Dendritic cell treated with granulocyte-macrophage colony-stimulating factor and Interleukin-4, amounts not matched to agents 40 ng/mL and 50 ng/mL, for 4 days (primary cell): ENCODE measurements at regions not wholly inside any gene's neighbourhood (a gene's known extent, or its start where the extent isn't known, plus 50 kb on each side); places are given as distances from the start of the nearest gene placed in this dataset.
"Not testable (repeated sequence)": the region's sequence is repeated elsewhere in the genome, so short reads cannot be mapped to it uniquely, and the experiment has no call there.

ENCODE experiments used
- H3K27ac Mint-ChIP-seq: one replicate; pipeline ENCODE4 v1.8.0; 2022; ENCODE audit warnings: mild to moderate bottlenecking, mixed read lengths
- H3K27me3 Mint-ChIP-seq: one replicate; pipeline ENCODE4 v1.8.0; 2022; ENCODE audit warnings: mild to moderate bottlenecking, mixed read lengths
- H3K36me3 Mint-ChIP-seq: one replicate; pipeline ENCODE4 v1.8.0; 2022; ENCODE audit warnings: low read depth, mixed read lengths
- H3K4me1 Mint-ChIP-seq: one replicate; pipeline ENCODE4 v1.8.0; 2022; ENCODE audit warnings: low read depth, mixed read lengths
- H3K4me3 Mint-ChIP-seq: one replicate; pipeline ENCODE4 v1.8.0; 2022; ENCODE audit warnings: mild to moderate bottlenecking, moderate library complexity, mixed read lengths
- H3K9me3 Mint-ChIP-seq: one replicate; pipeline ENCODE4 v1.8.0; 2022; ENCODE audit warnings: mixed read lengths
- intact Hi-C: fragments of 100-400 bp; cut with micrococcal nuclease; formaldehyde crosslinking; loops from one replicate; pipeline ENCODE4 v1.15.0; 2022

DNA sequence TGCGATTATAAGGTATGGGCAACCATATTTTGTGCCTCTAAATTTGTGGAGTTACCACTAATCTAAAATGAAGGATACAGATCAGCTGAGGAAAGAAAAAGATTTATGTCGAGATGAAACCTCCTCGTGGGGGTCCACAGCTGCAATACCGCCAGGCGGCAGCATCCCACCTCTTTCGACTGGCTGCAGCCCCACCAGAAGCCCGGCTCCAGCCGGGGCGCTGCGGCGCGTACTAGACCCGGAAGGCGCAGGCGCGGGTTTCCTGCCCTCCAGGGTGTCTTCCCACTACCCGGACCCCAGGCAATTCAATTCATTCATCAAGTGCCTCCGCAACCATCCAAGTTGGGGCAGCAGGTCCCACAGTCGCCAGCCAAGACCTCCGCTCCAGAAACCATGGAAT, 366.1 kb upstream of the DEFB115 start:
- H3K27me3 Mint-ChIP-seq: peaks cover 45% of the 10 kb centered on the region
- H3K36me3 Mint-ChIP-seq, H3K4me3 Mint-ChIP-seq, H3K4me1 Mint-ChIP-seq, H3K27ac Mint-ChIP-seq, intact Hi-C loops: not testable (repeated sequence)
- H3K9me3 Mint-ChIP-seq: peaks cover 35% of the 10 kb centered on the region

DNA sequence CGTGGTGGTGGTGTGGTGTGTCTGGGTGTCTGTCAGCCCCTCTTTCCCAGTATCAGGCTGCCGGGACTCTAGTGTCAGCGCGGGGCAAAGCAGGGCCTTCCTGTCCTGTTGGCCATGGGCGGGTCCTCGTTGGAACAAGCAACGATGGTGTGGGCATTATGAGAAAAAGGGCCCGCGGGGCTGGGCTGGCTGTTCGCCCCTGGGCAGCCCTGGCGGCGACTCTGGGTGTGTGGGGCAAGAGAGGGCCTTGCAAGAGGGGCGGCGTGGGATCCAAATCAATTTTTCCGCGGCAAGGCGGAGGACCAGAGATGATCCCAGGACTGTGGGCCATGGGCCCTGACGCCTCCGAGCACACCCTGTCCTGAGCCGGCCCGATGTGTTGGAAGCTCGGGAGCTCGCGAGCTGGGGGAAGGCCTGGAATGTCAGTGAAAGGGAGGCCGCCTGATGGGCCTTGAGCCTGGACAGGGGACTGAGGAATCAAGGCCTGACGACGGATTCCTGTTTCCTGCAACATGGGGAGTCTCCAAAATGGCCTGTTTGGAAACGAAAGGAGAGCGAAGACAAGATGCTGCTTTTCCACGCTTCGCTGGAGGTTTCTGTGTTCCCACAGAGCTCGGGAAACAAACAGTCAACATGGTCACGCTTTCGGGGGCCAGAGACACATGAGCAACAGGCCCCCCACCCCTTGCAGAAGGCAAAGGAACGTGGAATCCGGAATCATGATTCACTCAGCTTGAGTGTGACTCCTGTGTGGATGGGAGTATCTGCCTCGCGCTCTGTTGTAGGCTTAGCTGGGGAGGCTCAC, 364.7 kb upstream of the DEFB115 start:
- H3K27me3 Mint-ChIP-seq: peaks cover 45% of the 10 kb centered on the region
- H3K4me1 Mint-ChIP-seq: no peaks in the 10 kb centered on the region
- H3K4me3 Mint-ChIP-seq: no peak overlapping the region
- intact Hi-C loops: no loop called here
- no peak overlapping the region for H3K27ac Mint-ChIP-seq
- no peaks in the 10 kb centered on the region for H3K36me3 Mint-ChIP-seq
- H3K9me3 Mint-ChIP-seq: peaks cover 22% of the 10 kb centered on the region

DNA sequence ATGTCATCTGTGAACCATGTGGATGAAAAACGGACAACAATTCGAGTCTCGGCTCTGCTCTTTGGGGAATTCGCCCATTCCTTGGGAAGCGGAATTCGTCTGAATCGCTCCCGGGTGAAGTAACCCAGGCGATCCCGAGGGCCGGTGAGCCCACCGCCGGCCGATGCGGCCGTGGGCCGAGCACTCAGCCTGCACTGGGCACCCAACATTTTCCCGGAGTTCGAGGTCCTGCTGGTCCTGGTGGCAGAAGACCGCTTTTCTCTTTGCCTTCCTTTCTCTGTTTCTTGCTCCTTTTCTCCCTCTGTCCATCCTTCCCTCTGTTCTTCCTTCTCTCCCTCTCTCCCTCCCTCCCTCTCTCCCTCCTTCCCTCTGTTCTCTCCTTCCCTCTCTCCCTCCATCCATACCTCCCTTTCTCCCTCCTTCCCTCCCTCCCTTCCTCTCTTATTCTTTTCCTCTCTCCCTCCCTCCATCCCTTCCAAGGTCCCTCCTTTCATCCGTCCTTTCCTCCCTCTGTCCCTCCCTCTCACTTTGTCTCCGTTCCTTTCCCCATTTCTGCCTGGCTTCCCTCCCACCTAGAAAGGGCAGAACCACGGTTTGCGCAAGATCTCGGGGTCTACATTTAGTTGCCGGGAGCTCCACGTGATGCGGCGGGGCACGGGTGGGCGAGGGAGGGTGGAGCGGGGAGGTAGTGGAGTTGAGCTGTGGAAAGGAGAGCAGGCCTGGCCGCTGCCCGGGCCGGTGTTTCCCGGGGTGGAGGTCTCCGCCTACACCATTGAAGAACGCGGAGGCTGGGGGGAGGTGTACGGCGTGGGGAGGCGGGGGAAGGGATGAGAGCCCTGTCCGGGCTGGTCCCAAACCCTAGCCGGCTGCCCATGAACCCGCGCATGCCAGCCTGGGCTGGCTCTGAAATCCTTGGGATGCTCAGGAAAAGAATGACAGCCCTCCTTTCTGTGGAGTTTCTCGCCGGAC, 363.8 kb upstream of the DEFB115 start:
- H3K9me3 Mint-ChIP-seq: peaks cover 20% of the 10 kb centered on the region
- H3K4me3 Mint-ChIP-seq, H3K36me3 Mint-ChIP-seq, intact Hi-C loops, H3K4me1 Mint-ChIP-seq, H3K27ac Mint-ChIP-seq: not testable (repeated sequence)
- H3K27me3 Mint-ChIP-seq: peaks cover 48% of the 10 kb centered on the region

DNA sequence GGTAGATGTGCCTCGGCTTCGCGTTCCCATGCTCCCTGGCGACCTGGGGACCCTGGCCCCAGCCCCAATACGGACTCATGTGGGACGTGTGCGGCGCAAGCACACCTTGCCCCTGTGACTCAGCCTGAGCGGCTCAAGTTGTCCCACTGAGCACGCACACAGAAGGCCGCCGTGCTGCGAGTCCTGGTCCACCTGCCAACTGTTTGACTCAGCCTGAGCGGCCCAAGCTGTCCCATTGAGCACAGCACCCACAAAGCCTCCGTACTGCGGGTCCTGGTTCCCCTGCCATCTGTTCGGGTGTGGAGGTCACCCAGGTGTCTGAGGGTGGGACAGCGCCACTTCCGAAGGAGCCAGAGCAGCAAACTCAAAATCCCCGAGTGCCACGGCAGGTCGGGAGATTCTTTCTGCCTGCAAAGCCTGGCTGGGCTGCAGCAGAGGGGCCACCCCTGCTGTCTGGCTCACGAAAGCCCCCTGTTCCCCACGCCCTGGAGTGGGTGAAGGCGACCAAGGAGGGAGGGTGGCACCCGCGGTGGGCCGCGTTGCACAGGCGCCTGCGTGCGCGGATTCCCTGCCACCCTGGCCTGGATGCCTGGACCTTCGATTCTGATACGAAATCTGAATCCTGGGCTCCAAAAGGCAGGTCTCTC, 362.6 kb upstream of the DEFB115 start:
- H3K27ac Mint-ChIP-seq, H3K4me1 Mint-ChIP-seq, H3K4me3 Mint-ChIP-seq, intact Hi-C loops, H3K36me3 Mint-ChIP-seq: not testable (repeated sequence)
- Mint-ChIP-seq H3K27me3 (peaks cover 59% of the 10 kb centered on the region), H3K9me3 (peaks cover 30% of the 10 kb centered on the region)

DNA sequence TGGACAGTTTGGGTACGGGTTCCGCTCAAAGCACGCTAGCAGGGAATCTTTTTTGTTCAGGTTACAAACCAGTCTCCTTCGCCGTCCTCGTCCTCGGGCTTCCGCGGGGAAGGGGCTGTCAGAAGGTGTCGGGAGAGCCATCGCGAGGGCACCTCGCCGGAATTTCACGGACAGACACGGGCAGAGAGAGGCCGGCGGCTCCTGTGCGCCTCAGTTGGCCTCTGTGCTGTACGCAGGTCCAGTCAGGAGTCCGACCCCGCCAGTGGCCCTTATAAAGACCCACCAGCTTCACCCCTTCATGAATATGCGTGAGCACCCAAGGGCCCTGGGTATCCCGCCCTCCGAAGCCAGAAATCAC, 362.1 kb upstream of the DEFB115 start:
- intact Hi-C loops, H3K4me1 Mint-ChIP-seq, H3K4me3 Mint-ChIP-seq, H3K27ac Mint-ChIP-seq, H3K36me3 Mint-ChIP-seq: not testable (repeated sequence)
- peaks cover 64% of the 10 kb centered on the region for H3K27me3 Mint-ChIP-seq
- H3K9me3 Mint-ChIP-seq: peaks cover 35% of the 10 kb centered on the region

DNA sequence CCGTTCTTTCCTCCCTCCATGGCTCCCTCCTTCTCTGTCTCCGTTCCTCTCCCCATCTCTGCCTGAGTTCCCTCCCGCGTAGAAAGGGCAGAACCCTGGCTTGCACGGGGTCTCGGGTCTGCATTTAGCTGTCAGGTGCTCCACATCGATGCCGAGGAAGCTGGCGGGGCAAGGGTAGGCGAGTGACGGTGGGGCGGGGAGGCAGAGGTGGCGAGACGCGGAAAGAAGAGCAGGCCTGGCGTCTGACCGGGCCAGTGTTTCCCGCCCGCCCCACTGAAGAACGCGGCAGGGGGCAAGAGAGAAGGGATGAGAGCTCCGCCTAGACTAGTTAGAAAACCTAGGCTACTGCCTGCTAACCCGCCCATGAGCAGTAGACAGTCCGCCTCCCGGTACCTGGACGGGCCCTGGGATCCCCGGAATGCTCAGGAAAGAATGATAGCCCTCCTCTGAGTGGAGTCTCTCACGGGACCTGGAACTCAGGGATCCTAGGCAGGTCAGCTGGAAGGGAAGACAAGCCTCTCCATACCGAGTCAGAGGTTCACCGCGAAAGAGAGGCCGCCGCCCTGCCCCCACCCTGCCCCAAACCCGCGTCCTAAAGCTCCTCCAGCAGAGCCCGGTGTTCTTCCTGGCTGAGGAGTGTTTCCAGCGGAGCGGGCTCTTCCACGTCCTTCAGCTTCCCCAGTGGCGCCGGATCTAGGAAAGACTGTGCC, 357.9 kb upstream of the DEFB115 start:
- Mint-ChIP-seq H3K27me3 (peaks cover 33% of the 10 kb centered on the region), H3K9me3 (peaks cover 40% of the 10 kb centered on the region)
- H3K36me3 Mint-ChIP-seq, H3K27ac Mint-ChIP-seq, H3K4me3 Mint-ChIP-seq, H3K4me1 Mint-ChIP-seq, intact Hi-C loops: not testable (repeated sequence)

DNA sequence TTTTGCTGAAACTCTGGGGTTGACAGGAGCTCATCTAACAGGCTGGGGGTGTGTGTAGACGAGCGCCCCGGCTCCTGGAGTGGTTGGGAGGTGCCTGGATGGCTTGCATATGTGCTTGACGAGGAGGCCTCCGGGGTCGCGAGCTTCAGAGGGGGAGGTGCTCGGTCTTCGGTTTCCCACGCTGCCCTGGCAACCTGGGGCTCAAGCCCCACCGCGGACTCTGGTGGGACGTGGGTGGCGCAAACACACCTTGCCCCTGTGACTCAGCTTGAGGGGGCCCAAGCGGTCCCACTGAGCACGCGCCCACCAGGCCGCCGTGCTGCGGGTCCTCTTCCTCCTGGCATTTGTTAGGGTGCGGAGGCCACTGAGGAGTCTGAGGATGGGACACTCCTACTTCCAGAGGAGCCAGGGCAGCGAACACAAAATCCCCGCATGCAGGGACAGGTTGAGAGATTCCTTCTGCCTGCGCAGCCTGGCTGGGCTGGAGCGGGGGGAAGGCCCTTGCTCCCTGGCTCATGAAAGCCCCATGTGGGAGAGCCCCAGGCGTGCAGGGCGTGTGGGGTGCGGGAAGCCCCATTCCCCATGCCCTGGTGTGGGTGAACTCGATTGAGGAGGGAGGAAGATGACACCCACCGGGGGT, 357.3 kb upstream of the DEFB115 start:
- H3K4me3 Mint-ChIP-seq, H3K27ac Mint-ChIP-seq, intact Hi-C loops, H3K4me1 Mint-ChIP-seq, H3K36me3 Mint-ChIP-seq: not testable (repeated sequence)
- Mint-ChIP-seq H3K27me3 (peaks cover 26% of the 10 kb centered on the region), H3K9me3 (peaks cover 47% of the 10 kb centered on the region)

DNA sequence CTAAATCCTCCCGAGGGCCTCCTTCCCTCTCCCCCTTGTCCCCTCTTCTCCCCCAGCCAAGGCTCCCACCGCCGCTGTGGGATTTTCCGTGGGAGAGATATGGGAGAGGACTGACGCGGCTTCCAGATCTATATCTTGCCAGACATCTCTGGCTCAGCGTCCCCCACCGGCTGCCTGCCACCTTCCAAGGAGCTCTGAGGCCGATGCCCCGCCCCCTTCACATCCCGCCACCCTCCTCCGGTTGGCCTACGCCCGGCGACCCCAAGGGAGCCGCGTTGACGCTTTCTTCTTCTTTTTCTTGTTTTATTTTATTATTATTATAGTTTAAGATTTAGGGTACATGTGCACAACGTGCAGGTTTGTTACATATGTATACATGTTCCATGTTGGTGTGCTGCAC, 352.2 kb upstream of the DEFB115 start:
- H3K27ac Mint-ChIP-seq, H3K36me3 Mint-ChIP-seq, H3K4me1 Mint-ChIP-seq, intact Hi-C loops, H3K27me3 Mint-ChIP-seq, H3K4me3 Mint-ChIP-seq: not testable (repeated sequence)
- H3K9me3 Mint-ChIP-seq: peaks cover 60% of the 10 kb centered on the region

DNA sequence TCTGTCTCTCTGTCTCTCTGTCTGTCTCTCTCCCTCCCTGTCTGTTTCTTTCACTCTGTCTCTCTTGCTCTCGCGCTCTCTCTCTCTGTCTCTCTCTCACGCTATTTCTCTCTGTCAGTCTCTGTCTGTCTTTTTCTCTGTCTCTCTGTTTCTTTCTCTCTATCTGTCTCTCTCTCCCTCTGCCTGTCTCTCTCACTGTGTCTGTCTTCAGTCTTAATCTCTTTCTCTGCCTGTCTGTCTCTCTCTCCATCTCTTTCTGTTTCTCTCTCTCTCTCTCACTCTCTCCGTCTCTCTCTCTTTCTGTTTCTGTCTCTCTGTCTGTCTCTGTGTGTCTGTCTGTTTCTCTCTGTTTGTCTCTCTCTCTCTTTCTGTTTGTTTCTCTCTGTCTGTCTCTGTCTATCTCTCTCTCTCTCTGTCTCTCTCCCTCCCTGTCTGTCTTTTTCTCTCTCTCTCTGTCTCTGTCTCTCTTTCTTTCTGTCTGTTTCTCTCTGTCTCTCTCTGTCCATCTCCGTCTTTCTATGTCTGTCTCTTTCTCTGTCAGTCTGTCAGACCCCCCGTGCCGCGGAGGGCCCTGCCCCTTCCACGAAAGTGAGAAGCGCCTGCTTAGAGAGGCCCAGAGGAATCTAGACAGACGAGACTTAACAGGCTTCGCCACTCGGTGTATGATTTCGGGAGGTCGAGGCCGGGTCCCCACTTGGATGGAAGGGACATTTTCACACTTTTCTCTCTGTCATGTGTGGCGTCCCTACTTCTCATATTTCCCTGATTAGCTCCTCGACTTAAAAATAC, 346.3 kb upstream of the DEFB115 start:
- Mint-ChIP-seq H3K36me3 (no peaks in the 10 kb centered on the region), H3K4me3 (no peak overlapping the region), H3K27me3 (peaks cover 3% of the 10 kb centered on the region), H3K27ac (no peak overlapping the region), H3K9me3 (peaks cover 58% of the 10 kb centered on the region), H3K4me1 (no peaks in the 10 kb centered on the region)
- intact Hi-C loops: no loop called here

DNA sequence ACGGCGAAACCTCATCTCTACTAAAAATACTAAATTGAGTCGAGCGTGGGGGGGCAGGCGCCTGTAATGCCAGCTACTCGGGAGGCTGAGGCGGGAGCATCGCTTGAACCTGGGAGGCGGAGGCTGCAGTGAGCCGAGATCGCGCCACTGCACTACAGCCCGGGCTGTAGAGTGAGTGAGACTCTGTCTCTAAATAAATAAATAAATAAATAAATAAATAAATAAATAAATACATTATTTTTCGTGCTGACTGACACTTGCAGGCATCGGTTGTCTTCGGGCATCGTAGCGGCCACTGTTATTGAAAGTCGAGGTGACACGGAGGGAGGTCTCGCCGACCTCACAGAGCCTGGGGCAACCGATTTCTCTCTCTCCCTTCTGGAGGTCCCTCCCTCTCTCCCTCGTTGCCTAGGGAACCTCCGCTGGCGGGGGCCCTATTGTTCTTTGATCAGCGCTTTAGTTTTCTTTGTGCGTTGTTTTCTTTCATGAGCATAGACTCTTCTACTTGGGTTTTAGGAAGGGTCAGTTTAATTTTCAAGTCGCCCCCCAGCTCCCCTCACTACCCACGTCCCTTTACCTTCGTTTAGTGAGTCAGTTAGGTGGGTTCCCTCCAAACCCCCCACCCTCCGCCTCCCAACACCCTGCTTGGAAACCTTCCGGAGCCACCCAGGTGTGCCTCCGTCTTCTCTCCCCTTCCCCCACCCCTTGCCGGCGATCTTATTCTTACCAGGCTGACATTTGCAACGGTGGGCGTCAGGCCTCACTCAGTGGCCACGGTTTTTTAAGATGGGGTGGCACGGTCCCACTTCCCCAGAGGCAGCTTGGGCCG, 345.4 kb upstream of the DEFB115 start:
- peaks cover 51% of the 10 kb centered on the region for H3K9me3 Mint-ChIP-seq
- H3K27ac Mint-ChIP-seq, H3K4me3 Mint-ChIP-seq, H3K27me3 Mint-ChIP-seq, H3K4me1 Mint-ChIP-seq, intact Hi-C loops, H3K36me3 Mint-ChIP-seq: not testable (repeated sequence)

DNA sequence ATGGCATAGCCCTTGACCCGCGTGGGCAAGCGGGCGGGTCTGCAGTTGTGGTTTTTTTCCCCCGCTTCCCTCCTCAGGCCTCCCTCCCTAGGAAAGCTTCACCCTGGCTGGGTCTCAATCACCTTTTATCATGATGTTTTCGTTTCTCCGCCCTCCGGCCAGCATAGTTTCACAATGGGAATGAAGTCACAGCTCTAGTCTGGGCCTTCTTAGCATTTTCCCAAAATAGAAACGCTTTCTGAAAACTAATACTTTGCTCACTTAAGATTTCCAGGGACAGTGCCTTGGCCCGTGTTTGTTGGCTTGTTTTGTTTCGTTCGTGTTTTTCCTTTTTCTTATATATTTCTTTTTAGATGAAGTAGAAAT, 344.8 kb upstream of the DEFB115 start:
- H3K4me3 Mint-ChIP-seq, H3K4me1 Mint-ChIP-seq, intact Hi-C loops, H3K36me3 Mint-ChIP-seq, H3K27ac Mint-ChIP-seq, H3K27me3 Mint-ChIP-seq: not testable (repeated sequence)
- H3K9me3 Mint-ChIP-seq: peaks cover 48% of the 10 kb centered on the region

DNA sequence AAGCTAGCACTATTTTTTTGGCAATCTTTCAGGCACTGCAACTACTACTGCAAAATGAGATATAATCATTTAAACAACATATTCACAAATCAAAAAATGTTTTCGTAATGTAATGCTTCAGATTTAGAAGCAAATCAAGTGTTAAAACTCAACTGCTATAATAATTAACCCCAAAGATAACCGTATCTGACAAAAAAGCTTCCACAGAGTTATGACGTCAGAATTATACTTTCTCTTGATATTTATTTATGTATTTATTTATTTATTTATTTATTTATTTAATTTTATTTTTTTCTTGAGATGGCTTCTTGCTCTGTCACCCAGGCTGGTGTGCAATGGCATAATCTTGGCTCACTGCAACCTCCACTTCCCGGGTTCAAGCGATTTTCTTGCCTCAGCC, 341.1 kb upstream of the DEFB115 start:
- intact Hi-C loops, H3K4me3 Mint-ChIP-seq: not testable (repeated sequence)

More for the DNA sequence above, 341.1 kb upstream of the DEFB115 start:
- not testable (repeated sequence) for H3K27ac Mint-ChIP-seq, H3K27me3 Mint-ChIP-seq, H3K36me3 Mint-ChIP-seq, H3K4me1 Mint-ChIP-seq
- peaks cover 41% of the 10 kb centered on the region for H3K9me3 Mint-ChIP-seq
